ENCODE measurements at regions not wholly inside any gene's neighbourhood (a gene's known extent, or its start where the extent isn't known, plus 50 kb on each side); places are given as distances from the start of the nearest gene placed in this dataset.

GRCh38 chr22:34010259-34010658 lies 90.0 kb upstream of the LARGE1 start:
- TF ChIP-seq POLR2AphosphoS5 (IDR thresholded peaks at IDR 0.05; ENCODE audit: low read depth, low read length) (no peak), TAF1 (IDR thresholded peaks at IDR 0.05; ENCODE audit: borderline replicate concordance, low read depth, low read length) (no peak)

Data from GM12892 (cell line).